ENCODE measurements at regions not wholly inside any gene's neighbourhood (a gene's known extent, or its start where the extent isn't known, plus 50 kb on each side); places are given as distances from the start of the nearest gene placed in this dataset.

DNA sequence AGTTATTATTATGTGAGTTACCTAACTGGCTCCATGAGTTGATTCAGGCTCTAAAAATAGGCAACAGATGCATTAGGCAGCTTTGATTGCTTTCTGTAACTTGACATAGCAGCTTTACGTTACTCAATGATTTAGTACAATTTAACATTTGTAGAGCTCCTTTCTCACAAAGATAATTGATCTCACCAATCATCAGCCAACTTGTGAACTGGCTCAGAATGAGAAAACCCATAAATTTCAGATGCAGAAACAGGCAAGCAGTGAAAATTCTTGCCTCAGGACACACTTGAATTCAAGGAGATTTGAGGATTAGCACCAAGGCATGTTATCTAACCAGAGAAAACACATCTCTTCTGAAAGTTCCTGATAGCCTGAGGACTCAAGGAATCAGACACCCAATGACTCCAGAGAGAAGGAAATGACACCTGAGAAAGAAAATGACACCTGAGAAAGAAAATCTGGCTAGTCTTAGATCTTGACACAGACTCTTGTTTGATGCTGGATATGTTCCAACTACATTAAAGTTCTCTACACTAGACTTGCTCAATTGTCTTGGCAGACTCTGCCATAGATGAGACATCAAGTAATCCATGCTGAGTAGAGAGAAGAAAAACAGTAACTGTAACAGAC is 315.1 kb upstream of the CBLB start:
- no peak for DNase-seq

DNA sequence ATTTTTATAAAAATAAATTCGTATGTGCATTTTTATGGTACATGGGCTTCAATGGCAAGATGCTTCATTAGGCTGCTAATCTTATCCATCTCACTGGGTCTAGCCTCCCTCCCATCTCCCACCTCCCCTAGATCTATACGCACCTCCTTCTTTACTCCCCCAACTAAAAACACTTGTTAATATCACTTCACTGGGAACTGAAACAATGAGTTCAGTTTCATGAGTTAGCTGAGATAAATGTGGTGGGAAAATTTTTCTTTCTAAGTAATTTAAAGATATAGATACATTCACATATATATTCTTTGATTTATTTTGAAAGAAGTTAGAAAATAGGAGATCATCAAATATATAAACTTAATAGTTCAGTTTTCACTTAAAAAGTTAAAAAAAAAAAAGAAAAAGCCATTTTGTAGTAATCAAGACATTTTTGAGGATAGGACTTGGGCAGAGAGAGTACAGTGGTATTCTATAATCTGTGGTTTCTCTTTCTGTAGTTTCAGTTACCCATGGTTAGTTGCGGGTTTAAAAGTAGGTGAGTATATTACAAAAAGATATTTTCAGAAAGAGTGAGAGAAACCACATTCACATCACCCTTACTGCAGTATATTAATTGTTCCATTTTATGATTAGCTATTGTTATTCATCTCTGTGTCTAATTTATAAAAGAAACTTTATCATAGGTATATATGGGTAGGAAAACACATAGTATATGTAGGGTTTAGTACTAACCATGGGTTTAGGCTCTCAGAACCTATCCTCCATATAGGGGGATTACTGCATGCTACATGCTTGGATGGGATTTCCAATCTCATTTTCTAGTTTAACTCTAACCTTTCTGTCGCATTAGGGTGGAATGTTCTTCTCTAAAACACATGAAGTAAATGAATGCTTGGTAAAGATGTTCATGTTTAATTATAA is 316.0 kb upstream of the CBLB start:
- no peak for DNase-seq

GRCh38 chr3:106185949-106186348 is 317.1 kb upstream of the CBLB start:
- no peak for DNase-seq

DNA sequence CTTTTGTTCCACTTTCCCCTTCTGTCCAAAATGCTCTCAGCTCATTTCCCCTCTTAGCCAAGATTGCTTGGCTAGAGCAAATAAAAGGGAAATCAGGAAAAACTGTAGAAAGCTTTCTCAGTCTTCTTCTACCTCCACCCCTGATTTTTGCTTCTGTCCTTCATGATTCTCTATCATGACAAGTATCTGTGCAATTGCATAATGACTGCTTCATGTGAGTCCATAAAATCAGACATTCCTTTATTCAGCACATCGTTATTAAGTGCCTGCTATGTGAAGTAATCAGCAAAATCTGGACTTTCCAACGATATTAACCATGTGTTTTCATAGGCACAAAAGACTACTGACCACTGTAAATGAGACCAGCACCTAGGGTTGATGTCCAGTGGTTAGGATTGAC is 321.5 kb upstream of the CBLB start:
- DNase-seq, result no peak

GRCh38 chr3:106191211-106191610 is 322.4 kb upstream of the CBLB start:
- no peak for DNase-seq

GRCh38 chr3:106191913-106192312 is 323.1 kb upstream of the CBLB start:
- DNase-seq, result no peak

DNA sequence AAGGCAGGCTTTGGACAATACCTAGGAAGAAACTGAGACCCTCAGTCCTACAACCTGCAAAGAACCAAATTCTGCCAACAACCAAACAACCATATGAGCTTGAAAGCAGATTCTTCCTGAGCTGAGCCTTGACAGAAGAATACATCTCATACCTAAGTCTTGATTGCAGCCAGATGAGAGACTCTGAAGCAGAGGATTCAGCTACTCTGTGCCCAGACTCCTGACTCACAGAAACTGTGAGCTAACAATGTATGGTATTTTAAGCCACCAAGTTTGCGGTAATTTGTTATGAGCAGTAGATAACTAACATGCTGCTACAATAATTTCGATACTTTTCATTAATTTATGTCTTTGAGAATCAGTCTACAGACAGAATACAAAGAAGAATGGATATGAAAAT is 325.1 kb upstream of the CBLB start:
- no peak for DNase-seq

DNA sequence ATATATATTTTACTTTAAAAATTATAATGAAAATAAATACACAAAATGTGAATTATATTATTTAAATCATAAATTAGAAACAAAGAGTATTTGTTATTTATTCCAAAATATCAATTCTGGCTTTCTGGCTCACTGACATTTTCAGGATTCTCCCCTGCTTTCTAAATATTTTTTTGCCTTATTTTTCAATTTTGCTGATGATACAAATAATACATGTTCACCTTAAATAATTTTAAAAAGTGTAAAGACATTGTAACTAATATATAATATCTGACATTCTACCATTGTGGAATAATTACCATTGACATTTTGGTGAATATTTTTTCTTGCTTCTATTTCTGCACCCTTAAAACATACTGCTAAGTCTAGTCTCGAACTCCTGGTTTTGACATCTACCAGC is 325.9 kb upstream of the CBLB start:
- DNase-seq, result no peak

- DNase-seq, result no peak
Measured at GRCh38 chr3:106197532-106198194, 328.9 kb upstream of the CBLB start.

DNA sequence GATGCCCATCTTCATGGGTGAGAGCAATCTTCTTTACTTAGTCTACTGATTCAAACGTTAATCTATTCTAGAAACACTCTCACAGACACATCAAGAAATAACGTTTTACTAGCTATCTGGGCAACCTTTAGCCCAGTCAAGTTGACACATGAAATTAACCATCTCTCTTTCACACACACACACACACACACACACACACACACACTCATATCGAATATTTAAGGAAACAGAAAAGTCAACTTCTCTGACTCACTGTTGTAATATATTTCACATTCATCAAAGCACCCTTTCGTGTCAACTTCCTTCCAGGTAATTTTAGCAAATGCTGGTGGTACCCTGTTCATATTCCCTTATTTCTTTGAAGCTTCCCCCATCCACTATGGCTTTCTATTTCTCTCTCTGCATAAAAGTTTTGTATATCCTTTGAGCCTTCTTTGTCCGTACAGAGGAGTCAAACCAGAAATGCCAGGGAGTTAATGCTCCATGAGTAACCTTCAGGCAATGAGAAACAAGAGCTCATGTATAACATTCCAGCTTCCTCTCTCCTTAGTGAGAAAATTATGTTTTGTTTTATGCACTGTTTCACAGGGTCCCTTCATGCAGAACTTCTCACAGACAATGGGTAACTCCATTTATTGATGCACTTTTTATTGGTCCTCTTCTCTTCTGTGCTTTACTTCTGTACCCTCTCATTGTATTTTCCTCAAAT is 335.5 kb upstream of the CBLB start:
- no peak for DNase-seq

GRCh38 chr3:106206146-106206545 is 337.3 kb upstream of the CBLB start:
- no peak for DNase-seq

DNA sequence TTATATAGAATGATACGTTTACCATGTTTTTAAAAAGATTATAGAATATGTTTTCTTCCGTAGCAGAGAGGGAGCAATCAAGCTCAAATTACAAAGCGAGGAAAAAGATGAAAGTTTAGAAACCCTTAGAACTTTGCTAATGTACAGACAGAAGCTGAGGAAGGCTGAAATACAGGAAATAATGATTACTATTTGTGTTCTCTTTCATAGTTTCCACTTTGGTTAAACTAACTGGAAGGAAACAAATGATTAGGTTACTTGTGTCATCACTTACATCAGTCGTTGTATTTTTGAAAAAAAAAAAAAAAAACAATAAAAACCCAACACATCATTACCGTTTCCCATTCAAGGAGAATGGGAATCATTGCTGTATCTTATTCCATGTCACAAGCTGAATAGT is 337.8 kb upstream of the CBLB start:
- no peak for DNase-seq

DNA sequence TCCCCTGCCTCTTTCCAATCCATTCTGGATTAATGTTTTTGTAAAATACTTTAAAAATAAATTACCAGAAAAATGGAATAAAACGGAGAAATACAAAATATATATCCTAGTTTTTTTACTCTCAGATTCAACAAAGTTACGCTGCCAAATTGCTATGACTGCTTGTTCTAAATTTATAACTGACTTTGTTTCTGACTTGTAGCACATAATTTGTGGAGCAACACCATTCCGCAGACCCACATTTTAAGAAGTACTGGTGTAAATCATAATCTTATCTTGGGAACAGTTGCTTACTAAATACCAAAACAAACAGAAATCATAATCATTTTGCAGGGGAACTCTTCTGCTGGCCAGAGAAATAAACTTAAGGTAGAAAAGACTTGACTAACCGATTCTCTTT is 339.4 kb upstream of the CBLB start:
- DNase-seq, result no peak

GRCh38 chr3:106208967-106209366 is 340.2 kb upstream of the CBLB start:
- no peak for DNase-seq

GRCh38 chr3:106209482-106209881 is 340.7 kb upstream of the CBLB start:
- no peak for DNase-seq

GRCh38 chr3:106210923-106211322 is 342.1 kb upstream of the CBLB start:
- no peak for DNase-seq

- no peak for DNase-seq
Measured at GRCh38 chr3:106212665-106213222, 343.9 kb upstream of the CBLB start.

GRCh38 chr3:106213954-106214353 is 345.1 kb upstream of the CBLB start:
- DNase-seq, result no peak

- DNase-seq, result no peak
Measured at GRCh38 chr3:106214641-106215040, 345.8 kb upstream of the CBLB start.

DNA sequence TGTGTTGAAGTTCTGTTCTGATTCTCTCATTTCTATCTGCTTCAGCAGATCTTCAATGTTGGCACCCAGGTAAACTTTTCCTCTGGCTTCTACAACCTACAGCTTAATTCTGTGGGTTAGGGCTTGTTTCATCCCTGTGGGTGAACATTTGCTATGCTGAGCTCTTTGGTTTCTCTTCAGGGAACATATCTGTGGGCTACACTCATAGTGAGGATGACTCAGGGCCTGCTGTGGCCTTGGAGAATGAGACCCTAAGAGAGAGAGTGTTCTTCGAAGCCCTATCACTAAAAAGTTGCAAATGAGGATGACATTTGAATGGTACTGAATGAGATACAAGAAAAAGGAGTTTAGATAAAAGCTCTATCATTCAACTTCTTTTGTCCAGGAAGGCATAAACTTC is 346.2 kb upstream of the CBLB start:
- DNase-seq, result no peak

DNA sequence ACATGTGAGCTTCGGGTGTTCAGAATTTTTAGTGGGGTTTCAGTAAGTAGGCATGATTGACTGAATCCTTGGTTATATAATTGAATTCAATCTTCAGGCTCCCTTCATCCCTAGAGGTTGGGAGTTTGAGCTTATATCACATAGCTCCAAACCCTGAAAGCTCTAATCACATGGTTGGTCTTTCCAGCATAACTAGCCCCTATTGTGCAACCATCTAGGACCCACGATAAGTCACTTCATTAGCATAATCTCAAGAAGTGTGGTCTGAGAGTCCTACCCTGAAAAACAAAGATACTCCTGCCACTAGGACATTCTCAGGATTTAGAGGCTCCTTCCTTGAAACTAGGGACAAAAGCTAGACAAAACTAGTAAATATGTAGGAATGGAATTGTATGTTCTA is 348.9 kb upstream of the CBLB start:
- no peak for DNase-seq

- DNase-seq, result no peak
Measured at GRCh38 chr3:106227068-106227467, 358.3 kb upstream of the CBLB start.

- DNase-seq, result no peak
Measured at GRCh38 chr3:106228271-106228670, 359.5 kb upstream of the CBLB start.

Data from activated naive CD4-positive, alpha-beta T cell (primary cell).